Right lobe of liver (tissue), 6 donors: ENCODE measurements at regions not wholly inside any gene's neighbourhood (a gene's known extent, or its start where the extent isn't known, plus 50 kb on each side); places are given as distances from the start of the nearest gene placed in this dataset.

Experiments
- ATAC-seq, 4 donors: fragments of 200-7000 bp; cut with Tn5 transposase; one replicate each; pipeline ENCODE4 v1.9.1; 2020; ENCODE audit warnings: mild to moderate bottlenecking in 4 of 4, moderate library complexity in 4 of 4
- DNase-seq, 3 donors: peaks; one replicate each; pipeline ENCODE4 v3.0.0-alpha.2; 2020
- H3K27ac ChIP-seq, 3 donors: fragments of 200-600 bp; one replicate each; pipeline ENCODE4 v1.8.0; 2022
- H3K27me3 ChIP-seq, 2 donors: fragments of 200-600 bp; one replicate each; pipeline ENCODE4 v1.8.0; 2022
- H3K36me3 ChIP-seq, 4 donors: fragments of 200-600 bp; sonication (generic) in 1 of 4; one replicate each; pipeline versions ENCODE4 v1.5.1 to v1.8.0; 2017 to 2022; ENCODE audit warnings: control low read depth in 1 of 4
- H3K4me1 ChIP-seq, 4 donors: fragments of 200-600 bp; sonication (generic) in 1 of 4; one replicate each; pipeline versions ENCODE4 v1.5.1 to v1.8.0; 2017 to 2022; ENCODE audit warnings: control low read depth in 1 of 4
- H3K4me3 ChIP-seq, 3 donors: fragments of 200-600 bp; one replicate each; pipeline ENCODE4 v1.8.0; 2022
- H3K9me3 ChIP-seq, 4 donors: fragments of 200-600 bp; sonication (generic) in 1 of 4; one replicate each; pipeline versions ENCODE4 v1.5.1 to v1.8.0; 2017 to 2022; ENCODE audit warnings: control low read depth in 1 of 4
- POLR2A ChIP-seq: fragments of 450-650 bp; IDR thresholded peaks from one replicate; pipeline ENCODE4 v1.6.1; 2017; ENCODE audit warnings: antibody characterized with exemption, mild to moderate bottlenecking
- WGBS: methylation state at CpG from one replicate; pipeline ENCODE4 v1.1.6; 2018; ENCODE audit warnings: low coverage, low lambda C conversion rate; ENCODE audit not compliant: insufficient coverage; ENCODE audit errors: missing lambda C conversion rate; 5-methylcytosine and 5-hydroxymethylcytosine counted together
- intact Hi-C, 2 donors: fragments of 100-400 bp; cut with DNase I; formaldehyde crosslinking; loops; one replicate each; pipeline versions ENCODE4 v1.11.2 to v1.14.1; 2022
- TF ChIP-seq, protein P1 (sequence below), 4 donors: fragments of 200-600 bp in 3 of 4; fragments of 450-650 bp in 1 of 4; IDR thresholded peaks; one replicate each; pipeline versions ENCODE4 v1.5.1 to v1.8.0; 2016 to 2022; ENCODE audit warnings: antibody characterized with exemption in 4 of 4, mild to moderate bottlenecking in 2 of 4
- donor health status: DM: no; HTN: yes; CAD: no.
- donor health status: DM: no; HTN: no; CAD: no.
- donor health status: DM: no; HTN: no; CAD: no.
- donor health status: DM: no; HTN: yes; CAD: no.
- donor health status: DM: no; HTN: yes; CAD: no.

- TF ChIP-seq, protein P1, sequence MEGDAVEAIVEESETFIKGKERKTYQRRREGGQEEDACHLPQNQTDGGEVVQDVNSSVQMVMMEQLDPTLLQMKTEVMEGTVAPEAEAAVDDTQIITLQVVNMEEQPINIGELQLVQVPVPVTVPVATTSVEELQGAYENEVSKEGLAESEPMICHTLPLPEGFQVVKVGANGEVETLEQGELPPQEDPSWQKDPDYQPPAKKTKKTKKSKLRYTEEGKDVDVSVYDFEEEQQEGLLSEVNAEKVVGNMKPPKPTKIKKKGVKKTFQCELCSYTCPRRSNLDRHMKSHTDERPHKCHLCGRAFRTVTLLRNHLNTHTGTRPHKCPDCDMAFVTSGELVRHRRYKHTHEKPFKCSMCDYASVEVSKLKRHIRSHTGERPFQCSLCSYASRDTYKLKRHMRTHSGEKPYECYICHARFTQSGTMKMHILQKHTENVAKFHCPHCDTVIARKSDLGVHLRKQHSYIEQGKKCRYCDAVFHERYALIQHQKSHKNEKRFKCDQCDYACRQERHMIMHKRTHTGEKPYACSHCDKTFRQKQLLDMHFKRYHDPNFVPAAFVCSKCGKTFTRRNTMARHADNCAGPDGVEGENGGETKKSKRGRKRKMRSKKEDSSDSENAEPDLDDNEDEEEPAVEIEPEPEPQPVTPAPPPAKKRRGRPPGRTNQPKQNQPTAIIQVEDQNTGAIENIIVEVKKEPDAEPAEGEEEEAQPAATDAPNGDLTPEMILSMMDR (IDR thresholded peaks at IDR 0.05), result no peak
- TF ChIP-seq POLR2A, result no peak
- ATAC-seq (peak; percentile 14 to 57 (median 46)), DNase-seq (no peak)
- Histone ChIP-seq H3K4me1 (no peaks in the 10 kb centered on the region), H3K27ac (no peak overlapping the region), H3K27me3 (no peaks in the 10 kb centered on the region), H3K36me3 (no peaks in the 10 kb centered on the region), H3K9me3 (no peaks in the 10 kb centered on the region), H3K4me3 (no peak overlapping the region)
- 55% methylated on average over 2 of the region's 2 CpGs for WGBS
- intact Hi-C loops, result no loop called here
Measured at GRCh38 chr3:25899352-25900101, 109.6 kb downstream of the OXSM start.

DNA sequence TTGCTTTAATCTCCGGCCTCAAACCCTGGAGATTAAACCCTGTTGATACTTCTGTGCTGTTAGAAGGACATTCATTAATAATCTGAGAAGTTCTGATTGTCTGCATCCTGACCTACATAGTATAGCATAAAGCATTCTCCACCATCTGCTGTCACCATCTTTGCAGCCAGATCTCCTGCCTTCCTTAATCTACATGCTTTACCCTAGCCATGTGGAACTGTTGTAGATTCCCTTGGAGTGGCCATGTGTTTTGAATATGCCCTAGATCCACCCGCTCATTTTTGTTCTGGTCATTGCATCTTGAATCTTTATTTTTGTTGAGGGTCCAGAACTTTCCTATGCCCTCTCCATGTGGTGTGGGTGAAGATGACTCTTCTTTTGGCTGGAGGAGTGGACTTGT, 110.3 kb downstream of the OXSM start:
- 73% methylated on average over 2 of the region's 2 CpGs for WGBS
- no peak for TF ChIP-seq POLR2A
- TF ChIP-seq, protein P1 (IDR thresholded peaks at IDR 0.05), result no peak
- Histone ChIP-seq H3K4me3 (no peak overlapping the region), H3K4me1 (no peaks in the 10 kb centered on the region), H3K27ac (no peak overlapping the region), H3K27me3 (no peaks in the 10 kb centered on the region), H3K36me3 (no peaks in the 10 kb centered on the region), H3K9me3 (no peaks in the 10 kb centered on the region)
- no peak for ATAC-seq
- DNase-seq, result no peak
- intact Hi-C loops, result no loop called here

GRCh38 chr3:25901796-25902195, 111.9 kb downstream of the OXSM start:
- Histone ChIP-seq H3K27me3 (no peaks in the 10 kb centered on the region), H3K4me1 (no peaks in the 10 kb centered on the region), H3K9me3 (no peaks in the 10 kb centered on the region), H3K36me3 (no peaks in the 10 kb centered on the region), H3K27ac (no peak overlapping the region), H3K4me3 (no peak overlapping the region)
- intact Hi-C loops, result no loop called here
- no peak for ATAC-seq
- WGBS, result 36% methylated on average over 2 of the region's 2 CpGs
- TF ChIP-seq, protein P1 (IDR thresholded peaks at IDR 0.05), result no peak
- no peak for TF ChIP-seq POLR2A
- no peak for DNase-seq

- TF ChIP-seq, protein P1 (IDR thresholded peaks at IDR 0.05), result no peak
- TF ChIP-seq POLR2A, result no peak
- DNase-seq, result no peak
- Histone ChIP-seq H3K36me3 (no peaks in the 10 kb centered on the region), H3K4me1 (no peaks in the 10 kb centered on the region), H3K27ac (no peak overlapping the region), H3K27me3 (no peaks in the 10 kb centered on the region), H3K9me3 (no peaks in the 10 kb centered on the region), H3K4me3 (no peak overlapping the region)
- no peak for ATAC-seq
- 50% methylated on average over 2 of the region's 2 CpGs for WGBS
- intact Hi-C loops, result no loop called here
Measured at GRCh38 chr3:25902586-25902985, 112.7 kb downstream of the OXSM start.
